ENCODE measurements at regions not wholly inside any gene's neighbourhood (a gene's known extent, or its start where the extent isn't known, plus 50 kb on each side); places are given as distances from the start of the nearest gene placed in this dataset.

- TF ChIP-seq, protein P1, sequence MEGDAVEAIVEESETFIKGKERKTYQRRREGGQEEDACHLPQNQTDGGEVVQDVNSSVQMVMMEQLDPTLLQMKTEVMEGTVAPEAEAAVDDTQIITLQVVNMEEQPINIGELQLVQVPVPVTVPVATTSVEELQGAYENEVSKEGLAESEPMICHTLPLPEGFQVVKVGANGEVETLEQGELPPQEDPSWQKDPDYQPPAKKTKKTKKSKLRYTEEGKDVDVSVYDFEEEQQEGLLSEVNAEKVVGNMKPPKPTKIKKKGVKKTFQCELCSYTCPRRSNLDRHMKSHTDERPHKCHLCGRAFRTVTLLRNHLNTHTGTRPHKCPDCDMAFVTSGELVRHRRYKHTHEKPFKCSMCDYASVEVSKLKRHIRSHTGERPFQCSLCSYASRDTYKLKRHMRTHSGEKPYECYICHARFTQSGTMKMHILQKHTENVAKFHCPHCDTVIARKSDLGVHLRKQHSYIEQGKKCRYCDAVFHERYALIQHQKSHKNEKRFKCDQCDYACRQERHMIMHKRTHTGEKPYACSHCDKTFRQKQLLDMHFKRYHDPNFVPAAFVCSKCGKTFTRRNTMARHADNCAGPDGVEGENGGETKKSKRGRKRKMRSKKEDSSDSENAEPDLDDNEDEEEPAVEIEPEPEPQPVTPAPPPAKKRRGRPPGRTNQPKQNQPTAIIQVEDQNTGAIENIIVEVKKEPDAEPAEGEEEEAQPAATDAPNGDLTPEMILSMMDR (IDR thresholded peaks at IDR 0.05) = no peak
- TF ChIP-seq POLR2A (IDR thresholded peaks at IDR 0.05) = no peak
Observed at GRCh38 chr10:45075826-45076380, 75.2 kb downstream of the ZNF22 start.
